ENCODE measurements at regions not wholly inside any gene's neighbourhood (a gene's known extent, or its start where the extent isn't known, plus 50 kb on each side); places are given as distances from the start of the nearest gene placed in this dataset.

- FAIRE-seq: no peak
- H3K27me3 ChIP-seq (ENCODE audit: control insufficient read depth, insufficient read depth, low read length): no peaks in the 10 kb centered on the region
- no peak overlapping the region for H3K4me3 ChIP-seq (ENCODE audit: low read depth, low read length)
- TF ChIP-seq CTCF (IDR thresholded peaks at IDR 0.05; ENCODE audit: insufficient read depth, low read length, severe bottlenecking): no peak
- no peaks in the 10 kb centered on the region for H3K36me3 ChIP-seq (ENCODE audit: control insufficient read depth, insufficient read depth, low read length)
- DNase-seq (ENCODE audit: low read depth): no peak
Measured at GRCh38 chr18:22325396-22325795, 92.3 kb downstream of the CTAGE1 start.

GRCh38 chr18:22324191-22325131, 93.3 kb downstream of the CTAGE1 start:
- DNase-seq (ENCODE audit: low read depth): peak; percentile 40
- peak; percentile 55 for TF ChIP-seq CTCF (IDR thresholded peaks at IDR 0.05; ENCODE audit: insufficient read depth, low read length, severe bottlenecking)
- no peaks in the 10 kb centered on the region for H3K36me3 ChIP-seq (ENCODE audit: control insufficient read depth, insufficient read depth, low read length)
- no peaks in the 10 kb centered on the region for H3K27me3 ChIP-seq (ENCODE audit: control insufficient read depth, insufficient read depth, low read length)
- no peak for FAIRE-seq
- peak overlapping the region; percentile 30 for H3K4me3 ChIP-seq (ENCODE audit: low read depth, low read length)

- FAIRE-seq (peak; percentile 81), DNase-seq (ENCODE audit: low read depth) (no peak)
- Histone ChIP-seq H3K36me3 (ENCODE audit: control insufficient read depth, insufficient read depth, low read length) (no peaks in the 10 kb centered on the region), H3K4me3 (ENCODE audit: low read depth, low read length) (no peak overlapping the region), H3K27me3 (ENCODE audit: control insufficient read depth, insufficient read depth, low read length) (no peaks in the 10 kb centered on the region)
- no peak for TF ChIP-seq CTCF (IDR thresholded peaks at IDR 0.05; ENCODE audit: insufficient read depth, low read length, severe bottlenecking)
Measured at GRCh38 chr18:22322243-22322691, 95.4 kb downstream of the CTAGE1 start.

- Histone ChIP-seq H3K4me3 (ENCODE audit: low read depth, low read length) (no peak overlapping the region), H3K36me3 (ENCODE audit: control insufficient read depth, insufficient read depth, low read length) (no peaks in the 10 kb centered on the region), H3K27me3 (ENCODE audit: control insufficient read depth, insufficient read depth, low read length) (no peaks in the 10 kb centered on the region)
- FAIRE-seq (peak; percentile 77), DNase-seq (ENCODE audit: low read depth) (no peak)
- TF ChIP-seq CTCF (IDR thresholded peaks at IDR 0.05; ENCODE audit: insufficient read depth, low read length, severe bottlenecking): no peak
Measured at GRCh38 chr18:22320771-22321170, 96.9 kb downstream of the CTAGE1 start.

- Histone ChIP-seq H3K4me3 (ENCODE audit: low read depth, low read length) (no peak overlapping the region), H3K27me3 (ENCODE audit: control insufficient read depth, insufficient read depth, low read length) (no peaks in the 10 kb centered on the region), H3K36me3 (ENCODE audit: control insufficient read depth, insufficient read depth, low read length) (no peaks in the 10 kb centered on the region)
- no peak for TF ChIP-seq CTCF (IDR thresholded peaks at IDR 0.05; ENCODE audit: insufficient read depth, low read length, severe bottlenecking)
- no peak for FAIRE-seq
- no peak for DNase-seq (ENCODE audit: low read depth)
Measured at GRCh38 chr18:22320155-22320554, 97.6 kb downstream of the CTAGE1 start.

Measured in bronchial epithelial cell (primary cell).